Spleen (tissue), 7 donors: ENCODE measurements at regions not wholly inside any gene's neighbourhood (a gene's known extent, or its start where the extent isn't known, plus 50 kb on each side); places are given as distances from the start of the nearest gene placed in this dataset.

ENCODE experiments used
- CTCF ChIP-seq, 11 experiments: fragments of 200-600 bp in 7 of 11; fragments of 450-650 bp in 4 of 11; sonication (generic) in 4 of 11; IDR thresholded peaks in 8 of 11; conservative IDR thresholded peaks in 3 of 11; 1 replicate in 7 of 11; 2 replicates in 4 of 11; pipeline versions ENCODE4 v1.4.0 to v1.8.0; 2016 to 2021; ENCODE audit warnings: antibody characterized with exemption in 11 of 11, inconsistent platforms in 4 of 11, mild to moderate bottlenecking in 1 of 11
- POLR2A ChIP-seq, 3 donors: fragments of 450-650 bp; IDR thresholded peaks; one replicate each; pipeline ENCODE4 v1.5.1; 2017; ENCODE audit warnings: antibody characterized with exemption in 3 of 3, mild to moderate bottlenecking in 1 of 3
- POLR2AphosphoS5 ChIP-seq, 3 donors: sonication (generic); formaldehyde crosslinking; IDR thresholded peaks; one replicate each; pipeline ENCODE4 v1.5.1; 2017; ENCODE audit warnings: antibody characterized with exemption in 3 of 3
- donor health status: DM: no; HTN: no; CAD: no; lungs with moderate emphysema.
- donor health status: DM: no; HTN: no; CAD: no.
- donor health status: DM: no; HTN: no; CAD: no.

- TF ChIP-seq POLR2A (IDR thresholded peaks at IDR 0.05) (no peak), CTCF (IDR thresholded peaks at IDR 0.05 in 8 of 11, conservative IDR thresholded peaks at IDR 0.05 in 3 of 11) (no peak), POLR2AphosphoS5 (IDR thresholded peaks at IDR 0.05) (no peak)
Measured at GRCh38 chr15:95512906-95513305, 817.6 kb upstream of the NR2F2 start.
